Liver (tissue), 3 donors: ENCODE measurements at regions not wholly inside any gene's neighbourhood (a gene's known extent, or its start where the extent isn't known, plus 50 kb on each side); places are given as distances from the start of the nearest gene placed in this dataset.

Experiments
- GABPA ChIP-seq, 2 donors: IDR thresholded peaks in 1 of 2; conservative IDR thresholded peaks in 1 of 2; 2 replicates each; pipeline ENCODE4 v1.6.1; 2016; ENCODE audit warnings: antibody characterized with exemption in 2 of 2, mild to moderate bottlenecking in 1 of 2, moderate library complexity in 1 of 2
- HNF4A ChIP-seq, 2 donors: conservative IDR thresholded peaks; 2 replicates each; pipeline ENCODE4 v1.6.1; 2016; ENCODE audit warnings: antibody characterized with exemption in 2 of 2, mild to moderate bottlenecking in 2 of 2
- HNF4G ChIP-seq: IDR thresholded peaks from 2 replicates; pipeline ENCODE4 v1.6.1; 2016; ENCODE audit warnings: antibody characterized with exemption
- JUND ChIP-seq, 2 donors: IDR thresholded peaks; 2 replicates each; pipeline ENCODE4 v1.6.1; 2016; ENCODE audit warnings: antibody characterized with exemption in 2 of 2
- NR2F2 ChIP-seq: IDR thresholded peaks from 2 replicates; pipeline ENCODE4 v1.6.1; 2016; ENCODE audit warnings: antibody characterized with exemption
- TF ChIP-seq, protein P1 (sequence below): fragments of 150-350 bp; IDR thresholded peaks from 2 replicates; pipeline ENCODE4 v1.5.1; 2017; ENCODE audit warnings: improper control_type of control experiment, low read depth, low read length; ENCODE audit not compliant: missing input control
- TF ChIP-seq, protein P2 (sequence below): IDR thresholded peaks from 2 replicates; pipeline ENCODE4 v1.6.1; 2016; ENCODE audit warnings: antibody characterized with exemption
- TF ChIP-seq, protein P3 (sequence below): IDR thresholded peaks from 2 replicates; pipeline ENCODE4 v1.6.1; 2016; ENCODE audit warnings: antibody characterized with exemption
- donor health status: healthy.
- donor health status: healthy.

DNA sequence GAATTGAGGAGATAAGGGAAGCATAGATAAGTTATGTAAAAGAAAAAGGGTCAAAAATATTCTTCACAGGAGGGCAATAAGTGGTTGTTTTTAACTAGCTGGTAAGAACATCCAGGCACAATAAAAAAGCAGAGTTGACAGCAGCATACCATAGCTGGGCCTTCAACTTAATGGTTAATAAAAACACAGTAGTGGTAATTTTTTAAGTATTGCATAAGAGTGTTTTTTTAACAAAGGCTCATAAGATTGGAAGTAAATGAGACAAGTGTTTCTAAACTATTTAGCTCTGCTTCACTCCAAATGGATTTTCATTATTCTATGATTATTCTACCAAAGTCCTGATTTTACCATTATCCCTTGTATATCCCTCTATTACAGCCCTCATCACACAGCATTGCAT is 140.1 kb upstream of the TSPAN8 start:
- TF ChIP-seq, protein P1, sequence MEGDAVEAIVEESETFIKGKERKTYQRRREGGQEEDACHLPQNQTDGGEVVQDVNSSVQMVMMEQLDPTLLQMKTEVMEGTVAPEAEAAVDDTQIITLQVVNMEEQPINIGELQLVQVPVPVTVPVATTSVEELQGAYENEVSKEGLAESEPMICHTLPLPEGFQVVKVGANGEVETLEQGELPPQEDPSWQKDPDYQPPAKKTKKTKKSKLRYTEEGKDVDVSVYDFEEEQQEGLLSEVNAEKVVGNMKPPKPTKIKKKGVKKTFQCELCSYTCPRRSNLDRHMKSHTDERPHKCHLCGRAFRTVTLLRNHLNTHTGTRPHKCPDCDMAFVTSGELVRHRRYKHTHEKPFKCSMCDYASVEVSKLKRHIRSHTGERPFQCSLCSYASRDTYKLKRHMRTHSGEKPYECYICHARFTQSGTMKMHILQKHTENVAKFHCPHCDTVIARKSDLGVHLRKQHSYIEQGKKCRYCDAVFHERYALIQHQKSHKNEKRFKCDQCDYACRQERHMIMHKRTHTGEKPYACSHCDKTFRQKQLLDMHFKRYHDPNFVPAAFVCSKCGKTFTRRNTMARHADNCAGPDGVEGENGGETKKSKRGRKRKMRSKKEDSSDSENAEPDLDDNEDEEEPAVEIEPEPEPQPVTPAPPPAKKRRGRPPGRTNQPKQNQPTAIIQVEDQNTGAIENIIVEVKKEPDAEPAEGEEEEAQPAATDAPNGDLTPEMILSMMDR, result no peak
- TF ChIP-seq HNF4G, result no peak
- no peak for TF ChIP-seq NR2F2
- TF ChIP-seq JUND (IDR thresholded peaks at IDR 0.05), result no peak
- TF ChIP-seq, protein P2, sequence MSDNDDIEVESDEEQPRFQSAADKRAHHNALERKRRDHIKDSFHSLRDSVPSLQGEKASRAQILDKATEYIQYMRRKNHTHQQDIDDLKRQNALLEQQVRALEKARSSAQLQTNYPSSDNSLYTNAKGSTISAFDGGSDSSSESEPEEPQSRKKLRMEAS, result no peak
- no peak for TF ChIP-seq HNF4A (conservative IDR thresholded peaks at IDR 0.05)
- TF ChIP-seq GABPA (IDR thresholded peaks at IDR 0.05 in 1 of 2, conservative IDR thresholded peaks at IDR 0.05 in 1 of 2), result no peak
- TF ChIP-seq, protein P3, sequence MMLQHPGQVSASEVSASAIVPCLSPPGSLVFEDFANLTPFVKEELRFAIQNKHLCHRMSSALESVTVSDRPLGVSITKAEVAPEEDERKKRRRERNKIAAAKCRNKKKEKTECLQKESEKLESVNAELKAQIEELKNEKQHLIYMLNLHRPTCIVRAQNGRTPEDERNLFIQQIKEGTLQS, result no peak
